ENCODE measurements at regions not wholly inside any gene's neighbourhood (a gene's known extent, or its start where the extent isn't known, plus 50 kb on each side); places are given as distances from the start of the nearest gene placed in this dataset.
A peak's percentile ranks its signal among the peaks of the same experiment; 100 is the strongest.

DNA sequence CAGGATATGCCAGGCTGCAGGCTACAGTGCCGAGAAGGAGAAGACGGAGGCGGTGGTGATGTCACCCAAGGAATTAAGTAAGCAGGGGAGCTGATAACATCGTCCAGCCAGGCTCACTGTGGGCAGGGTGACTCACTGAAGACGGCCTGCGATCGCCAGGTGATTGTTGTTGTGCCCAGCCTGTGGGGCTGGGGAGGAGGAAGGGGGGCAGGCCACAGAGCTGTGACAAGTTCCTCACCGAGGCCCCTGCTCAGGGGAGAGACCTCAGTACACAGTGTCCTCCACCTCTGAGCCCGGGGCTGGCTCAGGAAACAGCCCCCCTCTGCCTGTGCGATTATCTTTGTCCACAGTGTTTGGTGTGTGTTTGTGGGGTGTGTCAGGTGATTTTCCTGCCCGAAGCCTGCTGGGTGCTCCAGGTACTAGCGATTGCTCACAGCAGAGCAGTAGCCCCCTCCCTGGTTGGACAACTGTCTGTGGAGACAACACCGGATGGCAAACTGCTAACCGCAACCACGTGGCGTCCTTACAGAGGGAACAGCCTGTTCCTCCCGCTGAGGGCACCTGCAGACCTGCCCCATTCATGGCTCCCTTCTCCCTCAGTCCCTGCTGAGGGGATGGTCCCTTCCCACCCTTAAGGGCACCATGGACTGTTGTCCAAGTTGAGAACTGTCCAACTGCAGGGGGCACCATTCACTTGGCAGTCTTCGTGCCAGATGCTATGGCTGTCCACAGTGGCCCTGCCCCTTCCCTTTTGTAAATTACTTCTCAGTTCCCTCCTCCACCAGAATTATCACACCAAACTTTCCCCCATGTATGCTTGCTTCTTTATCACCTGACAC lies 95.1 kb downstream of the ZFP36L2 start:
- peaks cover 75 to 80% of the 10 kb centered on the region in 2 donors for H3K4me1 Mint-ChIP-seq (ENCODE audit: low read depth in 2 of 2)
- ATAC-seq (replicated peaks) = peak; percentile 63
- peaks cover 43% of the 10 kb centered on the region for H3K36me3 Mint-ChIP-seq (ENCODE audit: insufficient read depth)
- peak; percentile 83 to 84 (median 84) for DNase-seq
- no peaks in the 10 kb centered on the region for H3K27me3 Mint-ChIP-seq
- H3K27ac Mint-ChIP-seq = peak overlapping the region; percentile 94 to 100
- H3K9me3 Mint-ChIP-seq = no peaks in the 10 kb centered on the region
- H3K4me3 Mint-ChIP-seq = peak overlapping the region; percentile 33 to 77

DNA sequence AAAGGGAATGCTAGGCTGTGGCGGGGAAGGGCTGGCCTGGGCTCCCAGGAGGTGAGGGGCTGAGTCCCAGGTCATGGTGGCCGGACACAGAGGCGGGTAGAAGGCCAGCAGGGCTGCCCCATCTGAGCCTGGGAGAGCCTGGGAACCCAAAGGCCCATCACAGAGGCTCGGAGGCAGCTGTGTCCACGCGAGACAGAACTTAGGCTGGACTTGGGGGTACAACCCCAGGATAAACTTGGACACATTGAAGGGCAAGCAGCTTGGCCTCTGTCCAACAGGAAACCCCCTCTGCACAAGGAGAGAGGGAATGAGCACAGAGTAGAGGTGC lies 95.9 kb downstream of the ZFP36L2 start:
- H3K4me3 Mint-ChIP-seq = peak overlapping the region; percentile 33 to 77
- no peaks in the 10 kb centered on the region for H3K27me3 Mint-ChIP-seq
- peak overlapping the region; percentile 94 to 100 for H3K27ac Mint-ChIP-seq
- no peak for ATAC-seq (replicated peaks)
- no peak for DNase-seq
- H3K9me3 Mint-ChIP-seq = no peaks in the 10 kb centered on the region
- H3K36me3 Mint-ChIP-seq (ENCODE audit: insufficient read depth) = peaks cover 43% of the 10 kb centered on the region
- H3K4me1 Mint-ChIP-seq (ENCODE audit: low read depth in 2 of 2) = peaks cover 67 to 73% of the 10 kb centered on the region in 2 donors

DNA sequence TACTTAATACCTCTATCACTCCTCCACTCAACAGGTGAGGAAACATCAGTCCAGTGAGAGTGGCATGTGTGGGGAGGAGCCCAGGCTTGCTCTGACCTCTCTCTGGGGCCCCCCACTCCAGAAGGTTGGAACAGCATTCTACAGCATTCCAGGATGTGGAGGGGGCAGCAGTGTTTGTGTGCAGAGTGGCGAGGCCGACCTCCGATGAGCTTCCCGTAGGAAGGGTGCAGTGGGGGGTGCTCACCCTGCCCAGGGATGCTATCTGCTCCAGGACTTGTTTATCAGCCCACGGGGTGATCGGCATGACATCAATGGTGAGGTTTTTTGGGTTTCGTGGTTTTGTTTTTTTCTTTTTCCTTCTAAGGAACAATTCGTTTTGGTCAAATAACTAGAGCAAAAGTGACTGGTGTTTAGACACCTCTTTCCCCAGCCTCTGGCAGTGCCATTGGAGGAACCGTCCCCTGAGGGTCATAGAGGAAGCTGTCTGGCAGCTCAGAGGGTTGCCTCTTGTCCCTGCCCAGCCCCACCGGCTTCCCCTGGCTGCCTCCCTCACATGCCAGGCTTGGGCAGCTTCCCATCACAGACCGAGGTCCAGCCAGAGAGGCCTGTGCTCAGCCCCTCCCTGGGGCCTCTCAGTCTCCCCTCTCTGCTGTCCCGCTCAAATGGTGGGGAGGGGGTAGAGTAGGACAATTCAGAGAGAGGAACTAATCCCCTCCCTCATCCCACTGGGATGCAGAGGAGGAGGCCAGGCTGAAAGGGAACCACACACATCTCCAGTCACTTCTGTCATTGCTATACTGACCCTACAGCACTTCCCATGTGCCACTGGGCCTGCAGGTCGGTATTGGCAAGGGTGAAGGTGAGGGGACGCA lies 96.5 kb downstream of the ZFP36L2 start:
- DNase-seq (peak; percentile 21 to 44 (median 43)), ATAC-seq (replicated peaks) (peak; percentile 5)
- no peaks in the 10 kb centered on the region for H3K9me3 Mint-ChIP-seq
- H3K4me1 Mint-ChIP-seq (ENCODE audit: low read depth in 2 of 2) = peaks cover 65 to 69% of the 10 kb centered on the region in 2 donors
- peaks cover 43% of the 10 kb centered on the region for H3K36me3 Mint-ChIP-seq (ENCODE audit: insufficient read depth)
- H3K27me3 Mint-ChIP-seq = no peaks in the 10 kb centered on the region
- peak overlapping the region; percentile 94 to 100 for H3K27ac Mint-ChIP-seq
- H3K4me3 Mint-ChIP-seq = peak overlapping the region; percentile 33 to 77

DNA sequence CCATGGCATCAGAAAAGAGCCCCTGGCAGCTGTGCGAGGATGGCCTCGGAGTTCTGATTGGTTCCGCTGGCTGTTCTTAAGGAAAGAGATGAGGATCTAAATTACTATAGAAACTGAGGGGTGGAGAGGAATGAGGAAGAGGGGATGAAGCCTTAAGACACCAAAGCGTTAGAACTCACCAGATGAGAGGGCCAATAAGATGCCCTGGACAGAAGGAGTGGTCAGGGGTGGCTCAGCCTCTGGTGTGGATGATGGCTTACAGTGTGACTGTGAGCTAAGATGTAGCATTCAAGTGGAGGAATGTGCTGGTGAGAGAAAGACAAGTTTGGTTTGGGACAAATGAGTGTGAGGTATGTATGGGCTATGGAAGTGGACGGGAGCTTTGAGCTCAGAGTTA lies 97.8 kb downstream of the ZFP36L2 start:
- no peaks in the 10 kb centered on the region for H3K9me3 Mint-ChIP-seq
- ATAC-seq (replicated peaks) = no peak
- no peaks in the 10 kb centered on the region for H3K27me3 Mint-ChIP-seq
- peak overlapping the region; percentile 49 to 76 for H3K4me3 Mint-ChIP-seq
- H3K27ac Mint-ChIP-seq = peak overlapping the region; percentile 94 to 100
- no peak for DNase-seq
- H3K4me1 Mint-ChIP-seq (ENCODE audit: low read depth in 2 of 2) = peaks cover 56 to 60% of the 10 kb centered on the region in 2 donors
- peaks cover 33% of the 10 kb centered on the region for H3K36me3 Mint-ChIP-seq (ENCODE audit: insufficient read depth)

DNA sequence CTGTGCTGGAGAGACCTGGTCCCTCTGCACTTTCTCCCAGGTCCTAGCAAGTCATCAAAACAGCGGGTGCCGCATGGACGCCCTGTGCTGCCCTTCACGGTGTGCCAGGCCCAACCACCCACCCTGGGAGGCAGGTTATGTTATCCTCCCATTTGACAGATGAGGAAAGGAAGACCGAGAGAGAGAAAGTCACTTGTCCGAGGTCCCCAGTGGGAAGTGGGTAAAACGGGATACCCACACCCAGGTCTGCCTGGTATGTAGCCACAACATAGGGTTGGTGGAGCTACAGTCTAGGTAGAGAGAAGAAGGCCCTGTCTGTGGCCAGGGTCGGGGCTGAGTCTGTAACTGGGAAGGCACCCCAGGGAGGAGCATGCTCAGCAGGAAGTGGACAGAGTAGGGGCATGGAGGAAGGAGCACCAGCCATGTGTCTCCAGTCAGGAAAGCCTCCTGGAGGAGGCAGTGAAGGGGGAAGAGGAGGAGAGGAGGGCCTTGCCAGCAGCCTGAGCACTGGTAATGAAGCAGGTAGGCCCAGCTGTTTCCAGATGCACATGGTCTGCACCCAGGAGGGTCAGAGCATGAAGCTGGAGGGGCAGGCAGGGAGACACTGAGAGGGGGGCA lies 98.4 kb downstream of the ZFP36L2 start:
- Mint-ChIP-seq H3K36me3 (ENCODE audit: insufficient read depth) (peaks cover 31% of the 10 kb centered on the region), H3K4me1 (ENCODE audit: low read depth in 2 of 2) (peaks cover 51 to 55% of the 10 kb centered on the region in 2 donors), H3K4me3 (peak overlapping the region; percentile 49 to 76), H3K9me3 (no peaks in the 10 kb centered on the region), H3K27me3 (no peaks in the 10 kb centered on the region), H3K27ac (peak overlapping the region; percentile 94 to 100)
- no peak for DNase-seq
- no peak for ATAC-seq (replicated peaks)

DNA sequence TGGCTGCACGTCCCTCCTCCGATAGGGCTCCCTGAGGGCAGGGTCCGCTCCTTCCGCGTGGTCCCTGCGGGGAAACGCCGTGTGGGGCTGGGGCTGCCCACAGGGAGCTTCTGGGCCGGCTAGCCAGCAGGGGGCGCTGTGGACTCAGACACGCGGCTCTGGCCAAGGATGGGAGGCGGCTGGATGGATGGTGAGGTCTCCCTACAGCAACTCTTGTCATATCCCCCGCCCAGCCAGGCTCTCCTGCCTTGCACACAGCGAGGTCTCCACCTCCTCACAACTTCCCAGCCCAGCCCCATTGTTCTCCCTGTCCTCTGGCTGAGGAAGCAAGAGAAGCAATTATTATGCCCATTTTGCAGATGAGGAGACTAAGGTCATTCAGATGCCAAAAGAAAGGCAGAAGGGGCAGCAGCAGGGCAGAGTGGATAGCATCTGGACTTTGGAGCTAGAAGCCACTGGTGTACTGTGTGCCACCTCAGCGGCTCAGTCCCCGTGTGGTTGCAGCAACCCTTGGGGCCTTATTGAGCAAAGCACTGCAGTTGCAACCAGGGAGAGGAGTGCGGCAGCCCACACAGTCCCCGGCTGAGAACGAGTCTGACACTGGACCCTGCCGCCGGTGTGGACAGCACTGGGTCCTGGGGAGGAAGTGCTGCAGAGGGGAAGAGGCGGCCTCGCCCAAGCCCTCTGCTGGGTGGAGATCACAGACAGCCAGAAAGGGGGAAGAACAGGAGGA lies 99.0 kb downstream of the ZFP36L2 start:
- ATAC-seq (replicated peaks) = peak; percentile 16
- Mint-ChIP-seq H3K27ac (peak overlapping the region; percentile 94 to 100), H3K4me3 (peak overlapping the region; percentile 49 to 76), H3K4me1 (ENCODE audit: low read depth in 2 of 2) (peaks cover 48 to 51% of the 10 kb centered on the region in 2 donors), H3K27me3 (no peaks in the 10 kb centered on the region), H3K9me3 (no peaks in the 10 kb centered on the region), H3K36me3 (ENCODE audit: insufficient read depth) (peaks cover 31% of the 10 kb centered on the region)
- DNase-seq = peak; percentile 86 to 88 (median 87)

DNA sequence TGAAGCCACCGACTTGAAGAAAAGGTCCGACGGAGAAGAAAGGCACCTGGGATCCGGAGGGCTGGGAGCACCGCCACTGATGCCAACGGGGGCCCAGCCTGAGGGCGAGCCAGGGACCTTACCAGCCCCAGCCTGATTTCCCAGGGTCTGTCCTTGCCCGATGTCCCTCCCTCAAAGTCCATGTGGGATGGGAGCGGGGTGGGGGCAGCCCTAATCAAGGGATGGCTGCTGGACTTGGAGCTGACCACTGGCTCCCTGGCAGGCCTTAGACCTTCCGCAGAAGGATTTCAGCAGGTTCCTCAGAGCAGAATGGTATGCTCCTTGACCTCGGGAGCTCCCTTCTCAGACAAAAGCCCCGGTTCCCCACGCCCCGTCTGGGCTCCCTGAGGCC lies 99.6 kb downstream of the ZFP36L2 start:
- H3K4me1 Mint-ChIP-seq (ENCODE audit: low read depth in 2 of 2) = peaks cover 44 to 49% of the 10 kb centered on the region in 2 donors
- no peak overlapping the region for H3K4me3 Mint-ChIP-seq
- DNase-seq (no peak), ATAC-seq (replicated peaks) (no peak)
- H3K27me3 Mint-ChIP-seq = no peaks in the 10 kb centered on the region
- H3K9me3 Mint-ChIP-seq = no peaks in the 10 kb centered on the region
- H3K27ac Mint-ChIP-seq = peak overlapping the region in 1 of 2 donors; percentile 94
- peaks cover 28% of the 10 kb centered on the region for H3K36me3 Mint-ChIP-seq (ENCODE audit: insufficient read depth)

DNA sequence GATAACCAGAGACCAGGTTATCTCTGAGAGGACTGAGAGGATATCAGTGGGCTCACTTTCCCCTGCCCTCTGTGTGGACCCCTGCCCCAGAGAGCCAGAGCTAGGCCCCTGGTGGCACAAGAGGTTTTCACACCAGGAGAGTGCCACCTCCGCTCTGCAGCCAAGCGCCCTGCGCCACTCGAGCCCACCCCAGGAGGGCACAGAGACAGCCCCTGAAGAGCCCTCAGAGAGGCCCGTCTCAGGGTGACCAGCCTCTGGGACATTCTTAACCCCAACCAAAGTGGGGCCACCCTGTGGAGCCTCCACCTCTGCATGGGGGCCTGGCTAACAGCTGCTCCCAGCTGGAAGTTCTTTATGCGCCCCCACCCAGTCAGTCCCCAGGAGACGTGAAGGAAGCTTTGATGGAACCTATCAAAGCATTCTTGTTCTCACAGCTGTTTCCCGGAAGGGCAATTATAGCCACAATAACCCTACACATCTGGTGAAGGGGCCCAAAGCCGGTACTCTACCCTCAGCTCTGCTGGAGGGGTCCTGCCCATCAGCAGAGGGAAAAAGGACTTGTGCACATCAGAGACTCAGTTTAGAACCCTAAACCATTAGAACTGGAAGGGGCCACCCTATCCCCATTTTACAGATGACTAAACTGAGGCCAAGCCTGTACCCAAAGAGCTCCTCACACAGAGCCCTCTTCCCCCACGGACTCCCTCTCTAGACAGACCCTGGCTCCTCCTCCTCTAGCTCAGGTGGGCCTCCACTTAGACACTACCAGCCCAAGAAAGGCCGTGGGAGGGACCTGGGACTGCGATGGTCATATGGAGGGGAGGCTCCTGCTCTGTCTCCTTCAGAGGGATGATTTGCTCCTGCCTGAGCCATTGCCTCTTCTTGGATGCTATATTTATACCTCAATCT lies 101.1 kb downstream of the ZFP36L2 start:
- no peak for DNase-seq
- H3K36me3 Mint-ChIP-seq (ENCODE audit: insufficient read depth) = peaks cover 13% of the 10 kb centered on the region
- H3K4me3 Mint-ChIP-seq = no peak overlapping the region
- no peak for ATAC-seq (replicated peaks)
- peak overlapping the region; percentile 29 to 62 for H3K27ac Mint-ChIP-seq
- H3K9me3 Mint-ChIP-seq = no peaks in the 10 kb centered on the region
- H3K27me3 Mint-ChIP-seq = no peaks in the 10 kb centered on the region
- peaks cover 29 to 35% of the 10 kb centered on the region in 2 donors for H3K4me1 Mint-ChIP-seq (ENCODE audit: low read depth in 2 of 2)

DNA sequence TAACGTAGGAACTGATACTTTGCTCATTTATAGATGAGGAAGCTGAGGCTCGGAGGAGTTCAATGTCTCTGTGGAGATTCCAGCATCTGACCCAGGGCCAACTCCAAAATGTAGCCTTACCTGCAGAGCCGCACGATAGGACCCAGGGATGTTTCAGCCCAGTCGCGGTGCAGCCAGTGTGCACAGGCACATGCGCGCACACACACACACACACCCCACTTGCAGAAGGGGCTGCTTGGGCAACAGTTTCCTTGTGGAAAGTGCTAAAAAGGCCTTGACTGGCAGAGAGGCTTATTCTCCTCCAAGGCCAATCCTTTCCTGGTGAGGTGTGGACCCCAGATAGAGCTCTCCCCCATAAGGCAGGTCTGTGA lies 101.7 kb downstream of the ZFP36L2 start:
- peaks cover 23 to 28% of the 10 kb centered on the region in 2 donors for H3K4me1 Mint-ChIP-seq (ENCODE audit: low read depth in 2 of 2)
- ATAC-seq (replicated peaks) (no peak), DNase-seq (no peak)
- no peaks in the 10 kb centered on the region for H3K9me3 Mint-ChIP-seq
- H3K36me3 Mint-ChIP-seq (ENCODE audit: insufficient read depth) = peaks cover 7% of the 10 kb centered on the region
- no peak overlapping the region for H3K4me3 Mint-ChIP-seq
- H3K27me3 Mint-ChIP-seq = no peaks in the 10 kb centered on the region
- H3K27ac Mint-ChIP-seq = no peak overlapping the region

DNA sequence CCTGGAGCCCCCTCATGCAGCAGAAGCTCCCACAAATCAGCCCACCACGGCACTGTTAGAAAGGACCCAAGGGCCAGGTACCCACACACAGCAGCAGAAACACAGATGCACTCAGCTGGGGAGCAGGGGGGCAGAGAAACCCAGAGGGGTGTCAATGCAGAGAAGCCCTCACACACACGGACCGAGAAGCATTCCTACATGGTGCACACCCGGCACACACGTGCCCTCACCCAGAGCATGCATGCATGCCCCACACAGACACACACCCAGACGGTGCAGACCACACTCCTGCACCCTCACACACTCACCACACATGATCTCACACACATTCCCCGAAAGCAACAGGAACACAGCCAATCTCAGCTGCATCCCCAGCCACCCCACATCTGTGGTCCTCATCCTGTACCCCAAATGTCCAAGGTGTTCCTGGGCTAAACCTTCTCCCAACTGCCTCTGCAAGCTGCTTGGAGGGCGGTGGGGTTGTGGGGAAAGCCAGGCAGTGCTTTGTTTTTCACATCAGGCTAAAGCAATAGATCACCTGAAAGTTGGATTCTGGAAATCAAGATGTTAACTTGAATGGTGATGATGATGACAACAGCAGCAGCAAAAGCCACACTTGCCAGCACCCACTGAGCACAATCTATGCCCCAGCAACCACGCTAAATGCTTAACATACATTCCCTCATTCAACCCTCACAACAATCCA lies 102.3 kb downstream of the ZFP36L2 start:
- no peak overlapping the region for H3K4me3 Mint-ChIP-seq
- H3K36me3 Mint-ChIP-seq (ENCODE audit: insufficient read depth) = peaks cover 4% of the 10 kb centered on the region
- H3K9me3 Mint-ChIP-seq = no peaks in the 10 kb centered on the region
- peaks cover 20 to 25% of the 10 kb centered on the region in 2 donors for H3K4me1 Mint-ChIP-seq (ENCODE audit: low read depth in 2 of 2)
- DNase-seq (no peak), ATAC-seq (replicated peaks) (no peak)
- no peak overlapping the region for H3K27ac Mint-ChIP-seq
- H3K27me3 Mint-ChIP-seq = no peaks in the 10 kb centered on the region

DNA sequence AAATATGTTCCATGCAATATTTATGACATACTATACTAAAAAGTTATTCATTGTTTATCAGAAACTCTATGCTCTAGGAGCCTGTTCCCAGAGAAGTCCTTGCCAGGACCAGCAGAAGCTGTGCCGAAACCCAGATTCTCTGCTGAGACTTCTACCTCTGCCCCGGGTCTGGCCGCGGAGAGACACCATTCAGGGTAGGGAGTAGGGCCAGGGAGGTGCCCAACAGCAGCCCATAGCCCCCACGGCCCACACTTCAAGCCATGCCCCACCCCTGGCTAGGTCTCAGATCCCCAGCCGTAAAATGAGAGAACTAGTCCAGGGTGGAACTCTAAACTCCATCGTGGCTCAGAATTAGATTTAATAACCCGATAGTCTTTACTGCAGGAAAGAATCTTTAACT lies 102.9 kb downstream of the ZFP36L2 start:
- no peaks in the 10 kb centered on the region for H3K27me3 Mint-ChIP-seq
- H3K4me1 Mint-ChIP-seq (ENCODE audit: low read depth in 2 of 2) = peaks cover 14 to 19% of the 10 kb centered on the region in 2 donors
- peaks cover 0 to 1% of the 10 kb centered on the region in 2 donors for H3K9me3 Mint-ChIP-seq
- no peak for ATAC-seq (replicated peaks)
- H3K36me3 Mint-ChIP-seq (ENCODE audit: insufficient read depth) = peaks cover 4% of the 10 kb centered on the region
- H3K4me3 Mint-ChIP-seq = no peak overlapping the region
- DNase-seq = no peak
- no peak overlapping the region for H3K27ac Mint-ChIP-seq

DNA sequence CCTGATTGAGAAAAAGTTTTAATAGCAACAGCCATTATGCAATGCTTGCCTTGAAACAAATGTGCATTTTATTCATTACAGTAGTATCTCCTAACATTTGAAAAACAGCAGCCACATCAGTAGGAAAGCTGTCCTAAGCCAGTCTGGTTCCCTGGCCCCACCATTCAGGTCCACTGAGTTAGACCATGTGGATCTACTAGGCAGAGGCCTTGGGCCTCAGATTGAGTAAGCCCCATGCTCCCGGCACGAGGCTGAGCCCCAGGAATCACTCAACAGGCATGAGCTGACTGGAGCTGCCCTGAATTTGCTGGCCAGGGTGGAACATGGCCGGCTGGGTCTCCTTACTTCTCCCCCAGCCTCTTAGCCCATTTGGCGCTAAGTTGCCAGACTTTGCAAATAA lies 103.4 kb downstream of the ZFP36L2 start:
- peaks cover 9 to 14% of the 10 kb centered on the region in 2 donors for H3K4me1 Mint-ChIP-seq (ENCODE audit: low read depth in 2 of 2)
- peaks cover 4% of the 10 kb centered on the region for H3K36me3 Mint-ChIP-seq (ENCODE audit: insufficient read depth)
- H3K27me3 Mint-ChIP-seq = no peaks in the 10 kb centered on the region
- peaks cover 0 to 1% of the 10 kb centered on the region in 2 donors for H3K9me3 Mint-ChIP-seq
- DNase-seq (no peak), ATAC-seq (replicated peaks) (no peak)
- H3K27ac Mint-ChIP-seq = no peak overlapping the region
- H3K4me3 Mint-ChIP-seq = no peak overlapping the region

Data from effector memory CD8-positive, alpha-beta T cell (primary cell).